ENCODE measurements at regions not wholly inside any gene's neighbourhood (a gene's known extent, or its start where the extent isn't known, plus 50 kb on each side); places are given as distances from the start of the nearest gene placed in this dataset.

DNA sequence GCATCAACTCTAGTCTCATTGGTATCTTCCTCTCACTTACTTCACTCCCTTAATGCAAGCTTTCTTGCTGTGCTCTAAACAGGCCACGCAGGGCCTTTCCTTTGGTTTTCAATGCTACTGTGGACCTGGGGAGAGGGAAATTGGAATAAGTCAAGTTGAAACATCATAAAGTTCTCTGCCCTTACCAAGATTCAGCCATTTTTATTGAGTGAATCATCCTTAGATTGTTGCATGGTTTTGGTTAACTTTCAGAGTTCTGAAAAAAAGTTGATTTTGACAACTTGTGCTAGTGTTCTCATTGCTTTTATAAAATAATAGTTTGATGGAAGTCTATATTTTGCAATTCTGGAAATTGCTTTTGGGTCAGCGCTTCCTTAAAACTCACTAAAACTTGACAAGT is 852.8 kb upstream of the ACVR2A start:
- ATAC-seq, result peak; percentile 62
- no peak for TF ChIP-seq ZC3H10 (CRISPR knock-in tag; IDR thresholded peaks at IDR 0.05)
- no peak for TF ChIP-seq BACH2 (CRISPR knock-in tag; IDR thresholded peaks at IDR 0.05; ENCODE audit: borderline replicate concordance)
- TF ChIP-seq GLIS3 (CRISPR knock-in tag; IDR thresholded peaks at IDR 0.05), result no peak
- TF ChIP-seq ZNF70 (CRISPR knock-in tag; IDR thresholded peaks at IDR 0.05), result no peak
- TF ChIP-seq ARNTL (CRISPR knock-in tag; IDR thresholded peaks at IDR 0.05; ENCODE audit: borderline replicate concordance, low read depth), result no peak
- TF ChIP-seq ZFP3 (CRISPR knock-in tag; IDR thresholded peaks at IDR 0.05), result no peak
- no peak for TF ChIP-seq OSR1 (CRISPR knock-in tag; IDR thresholded peaks at IDR 0.05)
- TF ChIP-seq CSDC2 (CRISPR knock-in tag; IDR thresholded peaks at IDR 0.05), result no peak
- no peak for TF ChIP-seq ESRRG (CRISPR knock-in tag; IDR thresholded peaks at IDR 0.05)
- TF ChIP-seq RARB (CRISPR knock-in tag; IDR thresholded peaks at IDR 0.05), result no peak
- TF ChIP-seq, protein P1, sequence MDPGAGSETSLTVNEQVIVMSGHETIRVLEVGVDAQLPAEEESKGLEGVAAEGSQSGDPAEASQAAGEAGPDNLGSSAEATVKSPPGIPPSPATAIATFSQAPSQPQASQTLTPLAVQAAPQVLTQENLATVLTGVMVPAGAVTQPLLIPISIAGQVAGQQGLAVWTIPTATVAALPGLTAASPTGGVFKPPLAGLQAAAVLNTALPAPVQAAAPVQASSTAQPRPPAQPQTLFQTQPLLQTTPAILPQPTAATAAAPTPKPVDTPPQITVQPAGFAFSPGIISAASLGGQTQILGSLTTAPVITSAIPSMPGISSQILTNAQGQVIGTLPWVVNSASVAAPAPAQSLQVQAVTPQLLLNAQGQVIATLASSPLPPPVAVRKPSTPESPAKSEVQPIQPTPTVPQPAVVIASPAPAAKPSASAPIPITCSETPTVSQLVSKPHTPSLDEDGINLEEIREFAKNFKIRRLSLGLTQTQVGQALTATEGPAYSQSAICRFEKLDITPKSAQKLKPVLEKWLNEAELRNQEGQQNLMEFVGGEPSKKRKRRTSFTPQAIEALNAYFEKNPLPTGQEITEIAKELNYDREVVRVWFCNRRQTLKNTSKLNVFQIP (CRISPR knock-in tag; IDR thresholded peaks at IDR 0.05; ENCODE audit: borderline replicate concordance, low read depth), result no peak
- TF ChIP-seq TCF4 (CRISPR knock-in tag; IDR thresholded peaks at IDR 0.05; ENCODE audit: borderline replicate concordance), result no peak
- TF ChIP-seq, protein P2, sequence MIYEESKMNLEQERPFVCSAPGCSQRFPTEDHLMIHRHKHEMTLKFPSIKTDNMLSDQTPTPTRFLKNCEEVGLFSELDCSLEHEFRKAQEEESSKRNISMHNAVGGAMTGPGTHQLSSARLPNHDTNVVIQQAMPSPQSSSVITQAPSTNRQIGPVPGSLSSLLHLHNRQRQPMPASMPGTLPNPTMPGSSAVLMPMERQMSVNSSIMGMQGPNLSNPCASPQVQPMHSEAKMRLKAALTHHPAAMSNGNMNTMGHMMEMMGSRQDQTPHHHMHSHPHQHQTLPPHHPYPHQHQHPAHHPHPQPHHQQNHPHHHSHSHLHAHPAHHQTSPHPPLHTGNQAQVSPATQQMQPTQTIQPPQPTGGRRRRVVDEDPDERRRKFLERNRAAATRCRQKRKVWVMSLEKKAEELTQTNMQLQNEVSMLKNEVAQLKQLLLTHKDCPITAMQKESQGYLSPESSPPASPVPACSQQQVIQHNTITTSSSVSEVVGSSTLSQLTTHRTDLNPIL (CRISPR knock-in tag; IDR thresholded peaks at IDR 0.05; ENCODE audit: low read depth), result no peak
- TF ChIP-seq PPARA (CRISPR knock-in tag; IDR thresholded peaks at IDR 0.05; ENCODE audit: borderline replicate concordance), result no peak
- no peak for TF ChIP-seq SNAI2 (CRISPR knock-in tag; IDR thresholded peaks at IDR 0.05)
- TF ChIP-seq, protein P3, sequence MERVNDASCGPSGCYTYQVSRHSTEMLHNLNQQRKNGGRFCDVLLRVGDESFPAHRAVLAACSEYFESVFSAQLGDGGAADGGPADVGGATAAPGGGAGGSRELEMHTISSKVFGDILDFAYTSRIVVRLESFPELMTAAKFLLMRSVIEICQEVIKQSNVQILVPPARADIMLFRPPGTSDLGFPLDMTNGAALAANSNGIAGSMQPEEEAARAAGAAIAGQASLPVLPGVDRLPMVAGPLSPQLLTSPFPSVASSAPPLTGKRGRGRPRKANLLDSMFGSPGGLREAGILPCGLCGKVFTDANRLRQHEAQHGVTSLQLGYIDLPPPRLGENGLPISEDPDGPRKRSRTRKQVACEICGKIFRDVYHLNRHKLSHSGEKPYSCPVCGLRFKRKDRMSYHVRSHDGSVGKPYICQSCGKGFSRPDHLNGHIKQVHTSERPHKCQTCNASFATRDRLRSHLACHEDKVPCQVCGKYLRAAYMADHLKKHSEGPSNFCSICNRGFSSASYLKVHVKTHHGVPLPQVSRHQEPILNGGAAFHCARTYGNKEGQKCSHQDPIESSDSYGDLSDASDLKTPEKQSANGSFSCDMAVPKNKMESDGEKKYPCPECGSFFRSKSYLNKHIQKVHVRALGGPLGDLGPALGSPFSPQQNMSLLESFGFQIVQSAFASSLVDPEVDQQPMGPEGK (CRISPR knock-in tag; IDR thresholded peaks at IDR 0.05; ENCODE audit: borderline replicate concordance), result no peak
- TF ChIP-seq ZNF565 (CRISPR knock-in tag; conservative IDR thresholded peaks at IDR 0.05; ENCODE audit: low read depth), result no peak
- TF ChIP-seq, protein P4, sequence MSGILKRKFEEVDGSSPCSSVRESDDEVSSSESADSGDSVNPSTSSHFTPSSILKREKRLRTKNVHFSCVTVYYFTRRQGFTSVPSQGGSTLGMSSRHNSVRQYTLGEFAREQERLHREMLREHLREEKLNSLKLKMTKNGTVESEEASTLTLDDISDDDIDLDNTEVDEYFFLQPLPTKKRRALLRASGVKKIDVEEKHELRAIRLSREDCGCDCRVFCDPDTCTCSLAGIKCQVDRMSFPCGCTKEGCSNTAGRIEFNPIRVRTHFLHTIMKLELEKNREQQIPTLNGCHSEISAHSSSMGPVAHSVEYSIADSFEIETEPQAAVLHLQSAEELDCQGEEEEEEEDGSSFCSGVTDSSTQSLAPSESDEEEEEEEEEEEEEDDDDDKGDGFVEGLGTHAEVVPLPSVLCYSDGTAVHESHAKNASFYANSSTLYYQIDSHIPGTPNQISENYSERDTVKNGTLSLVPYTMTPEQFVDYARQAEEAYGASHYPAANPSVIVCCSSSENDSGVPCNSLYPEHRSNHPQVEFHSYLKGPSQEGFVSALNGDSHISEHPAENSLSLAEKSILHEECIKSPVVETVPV (CRISPR knock-in tag; IDR thresholded peaks at IDR 0.05), result no peak
- no peak for TF ChIP-seq ZFP30 (CRISPR knock-in tag; IDR thresholded peaks at IDR 0.05)

DNA sequence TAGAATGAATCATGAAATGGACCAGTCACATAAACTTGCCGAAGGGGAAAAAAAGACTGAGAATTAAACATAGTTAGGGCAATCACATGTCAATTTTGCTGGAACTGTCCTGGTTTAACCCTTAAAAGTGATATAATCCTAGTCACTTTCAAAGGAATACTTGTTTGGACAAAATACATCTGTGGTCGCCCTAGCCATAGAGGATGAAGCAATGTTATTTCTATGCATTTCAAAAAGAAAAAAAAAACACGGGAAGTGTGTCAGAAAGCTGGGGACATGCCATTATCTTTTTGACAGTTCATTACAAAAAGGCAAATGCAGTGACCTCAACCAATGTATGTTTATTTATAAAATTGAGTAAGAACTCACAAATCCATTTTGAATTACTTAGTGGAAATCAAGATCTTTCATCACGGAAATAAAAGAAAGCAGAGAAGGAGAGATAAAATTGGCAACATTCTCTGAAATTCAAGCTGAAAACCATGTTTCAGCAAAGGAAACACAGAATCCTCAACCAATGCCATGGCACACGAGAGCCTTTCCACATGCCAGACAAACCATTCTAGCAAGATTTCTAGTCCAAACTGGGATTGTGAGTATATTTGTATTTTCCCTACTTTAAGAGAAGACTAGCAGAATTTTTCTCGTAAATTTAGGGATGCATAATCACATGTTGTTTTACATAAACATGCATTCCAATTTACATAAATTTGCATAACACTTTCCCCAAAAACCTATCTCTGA is 854.3 kb upstream of the ACVR2A start:
- TF ChIP-seq ARNTL (CRISPR knock-in tag; IDR thresholded peaks at IDR 0.05; ENCODE audit: borderline replicate concordance, low read depth) (no peak), ZFP3 (CRISPR knock-in tag; IDR thresholded peaks at IDR 0.05) (no peak), OSR1 (CRISPR knock-in tag; IDR thresholded peaks at IDR 0.05) (no peak)
- no peak for ATAC-seq

DNA sequence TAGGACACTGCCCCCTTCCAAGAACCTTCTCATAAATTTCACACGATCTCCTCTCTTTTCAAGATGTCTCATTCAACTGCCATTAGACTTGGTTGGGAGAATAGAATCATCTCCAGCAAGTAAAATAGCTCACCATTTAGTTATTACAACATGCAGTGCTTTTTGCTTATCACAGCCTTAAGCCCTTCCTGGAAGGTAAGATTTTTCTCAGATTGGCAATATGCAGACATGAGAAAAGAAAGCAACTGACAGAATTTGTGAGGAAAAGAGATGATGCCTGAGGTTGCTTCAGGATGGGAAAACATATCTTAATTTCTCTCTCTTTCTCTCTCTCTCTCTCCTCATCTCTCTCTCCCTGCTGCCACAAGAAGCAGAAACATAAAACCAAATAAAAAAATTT is 855.1 kb upstream of the ACVR2A start:
- no peak for ATAC-seq
- TF ChIP-seq OSR1 (CRISPR knock-in tag; IDR thresholded peaks at IDR 0.05) (no peak), BACH2 (CRISPR knock-in tag; IDR thresholded peaks at IDR 0.05; ENCODE audit: borderline replicate concordance) (no peak), ZFP30 (CRISPR knock-in tag; IDR thresholded peaks at IDR 0.05) (no peak), ZNF565 (CRISPR knock-in tag; conservative IDR thresholded peaks at IDR 0.05; ENCODE audit: low read depth) (no peak), TCF4 (CRISPR knock-in tag; IDR thresholded peaks at IDR 0.05; ENCODE audit: borderline replicate concordance) (no peak), ISL1 (CRISPR knock-in tag; IDR thresholded peaks at IDR 0.05) (no peak), CSDC2 (CRISPR knock-in tag; IDR thresholded peaks at IDR 0.05) (no peak), ZNF8 (CRISPR knock-in tag; IDR thresholded peaks at IDR 0.05) (no peak), PPARA (CRISPR knock-in tag; IDR thresholded peaks at IDR 0.05; ENCODE audit: borderline replicate concordance) (no peak), GLIS3 (CRISPR knock-in tag; IDR thresholded peaks at IDR 0.05) (no peak), RARB (CRISPR knock-in tag; IDR thresholded peaks at IDR 0.05) (no peak)
- TF ChIP-seq, protein P4 (CRISPR knock-in tag; IDR thresholded peaks at IDR 0.05), result no peak
- TF ChIP-seq, protein P2 (CRISPR knock-in tag; IDR thresholded peaks at IDR 0.05; ENCODE audit: low read depth), result no peak
- TF ChIP-seq, protein P1 (CRISPR knock-in tag; IDR thresholded peaks at IDR 0.05; ENCODE audit: borderline replicate concordance, low read depth), result no peak
- TF ChIP-seq, protein P3 (CRISPR knock-in tag; IDR thresholded peaks at IDR 0.05; ENCODE audit: borderline replicate concordance), result no peak
